Cardiac fibroblast (primary cell): ENCODE measurements at regions not wholly inside any gene's neighbourhood (a gene's known extent, or its start where the extent isn't known, plus 50 kb on each side); places are given as distances from the start of the nearest gene placed in this dataset.

Experiments
- DNase-seq, 2 donors: peaks; one replicate each; pipeline versions ENCODE4 v3.0.0 to v3.0.0-alpha.2; 2010; ENCODE audit warnings: low read depth in 2 of 2
- H3K4me3 ChIP-seq, 2 donors: replicated peaks in 1 of 2; 1 replicate in 1 of 2; 2 replicates in 1 of 2; pipeline ENCODE4 v1.5.1; 2011; ENCODE audit warnings: low read depth in 2 of 2, low read length in 2 of 2, mild to moderate bottlenecking in 2 of 2, moderate library complexity in 1 of 2
- CTCF ChIP-seq: IDR thresholded peaks from one replicate; pipeline ENCODE4 v1.5.1; 2011; ENCODE audit warnings: low read depth, mild to moderate bottlenecking, low read length, inconsistent platforms

DNA sequence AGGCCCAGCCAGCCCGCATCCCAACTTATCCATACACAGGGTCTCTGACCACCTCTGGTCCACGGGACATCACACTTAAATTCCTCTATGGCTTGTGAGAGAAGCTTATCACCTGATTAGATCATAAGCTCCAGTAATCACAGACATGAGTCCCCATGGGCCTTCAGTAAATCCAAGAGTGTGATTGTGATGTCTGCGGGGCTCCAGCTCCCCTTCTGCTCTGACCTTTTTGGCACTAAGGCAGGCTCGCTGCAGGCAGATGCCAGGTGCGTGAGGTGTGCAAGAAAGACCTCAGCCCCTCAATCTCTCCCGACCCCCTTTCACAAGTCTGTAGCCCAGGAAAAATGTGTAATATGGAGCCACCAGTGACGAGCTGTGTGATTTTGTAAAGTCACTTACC, 127.6 kb upstream of the DUSP22 start:
- TF ChIP-seq CTCF, result no peak
- no peak overlapping the region for H3K4me3 ChIP-seq
- DNase-seq, result no peak

- no peak overlapping the region for H3K4me3 ChIP-seq
- no peak for TF ChIP-seq CTCF
- no peak for DNase-seq
Observed at GRCh38 chr6:165263-165662, 127.0 kb upstream of the DUSP22 start.

- peak in 1 of 2 donors; percentile 26 for DNase-seq
- H3K4me3 ChIP-seq, result no peak overlapping the region
- TF ChIP-seq CTCF, result no peak
Observed at GRCh38 chr6:165906-166305, 126.4 kb upstream of the DUSP22 start.

DNA sequence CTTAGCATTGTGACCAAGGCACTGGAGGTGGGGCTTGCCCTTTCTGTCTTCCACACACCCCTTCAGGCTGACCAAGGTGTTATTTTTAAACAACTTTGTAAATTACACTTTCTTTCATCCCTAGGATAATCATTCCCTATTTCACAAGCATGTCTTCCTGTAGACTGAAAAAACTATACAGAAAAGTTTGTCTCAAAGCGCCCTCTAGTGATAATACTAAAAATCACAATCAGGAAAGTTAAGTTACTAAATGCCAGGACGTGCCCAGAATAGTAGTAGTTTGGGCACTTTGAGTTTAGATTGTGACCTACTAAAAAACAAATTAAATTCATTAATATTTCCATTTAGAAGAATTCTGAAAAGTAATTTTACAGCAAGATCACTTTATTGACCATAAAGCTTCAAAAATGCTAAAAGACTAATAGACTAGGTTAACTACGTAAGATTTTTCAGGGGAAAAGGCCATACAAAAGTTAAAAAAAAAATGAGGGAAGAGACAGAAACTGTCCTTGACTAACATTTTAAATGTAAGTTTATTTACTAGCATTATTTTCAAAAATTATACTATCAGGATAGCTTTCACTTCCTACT, 123.3 kb upstream of the DUSP22 start:
- DNase-seq, result peak; percentile 66 to 72
- peak; percentile 48 for TF ChIP-seq CTCF
- no peak overlapping the region for H3K4me3 ChIP-seq

DNA sequence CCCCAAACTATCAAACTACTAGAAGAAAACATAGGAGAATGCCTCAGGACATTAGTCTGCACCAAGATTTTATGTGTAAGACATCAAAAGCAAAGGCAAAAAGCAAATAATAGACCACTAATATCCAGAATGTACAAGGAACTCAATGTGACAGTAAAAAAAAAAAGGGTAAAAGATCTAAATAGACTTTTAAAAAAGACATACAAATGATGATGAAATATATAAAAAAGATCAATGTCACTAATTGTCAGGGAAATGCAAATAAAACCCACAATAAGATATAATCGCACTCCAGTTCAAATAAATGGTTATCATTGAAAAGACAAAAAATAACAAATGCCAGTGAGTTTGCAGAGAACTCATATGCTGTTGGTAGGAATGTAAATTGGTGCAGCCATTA, 118.3 kb upstream of the DUSP22 start:
- no peak overlapping the region for H3K4me3 ChIP-seq
- no peak for TF ChIP-seq CTCF
- no peak for DNase-seq

- TF ChIP-seq CTCF, result no peak
- H3K4me3 ChIP-seq, result no peak overlapping the region
- DNase-seq, result no peak
Observed at GRCh38 chr6:175680-176079, 116.6 kb upstream of the DUSP22 start.

- H3K4me3 ChIP-seq, result no peak overlapping the region
- TF ChIP-seq CTCF, result no peak
- no peak for DNase-seq
Observed at GRCh38 chr6:176766-177165, 115.5 kb upstream of the DUSP22 start.
